Muscle of leg (tissue), 3 donors: ENCODE measurements at regions not wholly inside any gene's neighbourhood (a gene's known extent, or its start where the extent isn't known, plus 50 kb on each side); places are given as distances from the start of the nearest gene placed in this dataset.

Source experiments
- DNase-seq: peaks from one replicate; pipeline ENCODE4 v3.0.0; 2013
- H3K27ac ChIP-seq: one replicate; pipeline ENCODE4 v1.5.1; 2013; ENCODE audit warnings: mild to moderate bottlenecking, low read length, control low read depth
- H3K27me3 ChIP-seq: one replicate; pipeline ENCODE4 v1.6.1; 2013; ENCODE audit warnings: low read length; ENCODE audit not compliant: control insufficient read depth, insufficient read depth
- H3K36me3 ChIP-seq: one replicate; pipeline ENCODE4 v1.6.1; 2013; ENCODE audit warnings: low read length; ENCODE audit not compliant: control insufficient read depth, insufficient read depth
- H3K4me1 ChIP-seq: one replicate; pipeline ENCODE4 v1.6.1; 2013; ENCODE audit warnings: low read length; ENCODE audit not compliant: control insufficient read depth, insufficient read depth
- H3K4me3 ChIP-seq: one replicate; pipeline ENCODE4 v1.5.1; 2013; ENCODE audit warnings: low read length, control low read depth
- H3K9me3 ChIP-seq: replicated peaks from 2 replicates; pipeline ENCODE4 v1.6.1; 2013; ENCODE audit warnings: low read depth, low read length; ENCODE audit not compliant: control insufficient read depth
- WGBS: methylation state at CpG from one replicate; pipeline ENCODE4 v1.1.5; 2013; ENCODE audit warnings: missing lambda C conversion rate; ENCODE audit not compliant: insufficient coverage; 5-methylcytosine and 5-hydroxymethylcytosine counted together

DNA sequence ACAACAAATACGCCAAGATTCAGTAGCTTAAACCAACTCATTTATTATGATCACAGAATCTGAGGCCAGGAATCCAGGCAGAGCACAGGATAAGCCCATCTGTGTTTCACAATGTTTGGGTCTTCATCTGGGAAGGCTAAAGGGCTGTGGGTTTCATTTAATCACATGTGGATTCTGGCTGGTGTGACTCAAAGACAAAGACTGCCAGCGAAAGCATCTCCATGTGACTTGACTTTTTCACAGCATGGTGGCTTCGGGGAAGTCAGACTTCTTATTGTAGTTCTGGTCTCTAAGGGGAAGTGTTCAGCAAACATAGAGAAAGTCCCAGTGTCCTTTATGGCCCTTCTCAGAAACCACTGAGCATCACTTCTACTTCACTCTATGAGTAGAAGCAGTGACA lies 1014.4 kb upstream of the GOT2 start:
- no peak overlapping the region for H3K4me3 ChIP-seq
- H3K36me3 ChIP-seq, result no peaks in the 10 kb centered on the region
- H3K27ac ChIP-seq, result no peak overlapping the region
- H3K27me3 ChIP-seq, result no peaks in the 10 kb centered on the region
- H3K4me1 ChIP-seq, result no peaks in the 10 kb centered on the region
- no CpG with 5 or more reads among the region's 3 CpGs for whole genome bisulfite sequencing
- DNase-seq, result no peak
- no peaks in the 10 kb centered on the region for H3K9me3 ChIP-seq

DNA sequence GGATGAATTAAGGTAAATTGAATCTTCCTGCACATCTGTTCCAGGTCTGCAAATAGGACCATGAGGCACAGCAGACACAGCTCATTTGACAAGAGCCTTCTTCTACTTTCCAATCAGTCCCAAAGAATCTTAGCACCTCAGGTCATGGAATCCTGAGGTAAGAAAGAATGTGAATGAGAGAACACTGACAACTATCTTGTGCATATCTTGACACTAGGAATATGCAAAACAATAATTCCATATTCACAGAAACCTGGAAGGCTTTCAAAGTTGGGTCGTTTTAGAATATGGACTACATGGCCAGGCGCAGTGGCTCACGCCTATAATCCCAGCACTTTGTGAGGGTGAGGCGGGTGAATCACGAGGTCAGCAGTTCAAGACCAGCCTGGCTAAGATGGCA lies 1009.4 kb upstream of the GOT2 start:
- DNase-seq, result no peak
- H3K27me3 ChIP-seq, result no peaks in the 10 kb centered on the region
- no peak overlapping the region for H3K4me3 ChIP-seq
- no peak overlapping the region for H3K27ac ChIP-seq
- H3K4me1 ChIP-seq, result no peaks in the 10 kb centered on the region
- H3K9me3 ChIP-seq, result no peaks in the 10 kb centered on the region
- H3K36me3 ChIP-seq, result no peaks in the 10 kb centered on the region
- 100% methylated on average over 1 of the region's 5 CpGs for WGBS

- no peak for DNase-seq
- H3K27ac ChIP-seq, result no peak overlapping the region
- no peak overlapping the region for H3K4me3 ChIP-seq
- H3K27me3 ChIP-seq, result no peaks in the 10 kb centered on the region
- no peaks in the 10 kb centered on the region for H3K9me3 ChIP-seq
- no peaks in the 10 kb centered on the region for H3K4me1 ChIP-seq
- no peaks in the 10 kb centered on the region for H3K36me3 ChIP-seq
Observed at GRCh38 chr16:59740858-59741257, 1006.7 kb upstream of the GOT2 start.

DNA sequence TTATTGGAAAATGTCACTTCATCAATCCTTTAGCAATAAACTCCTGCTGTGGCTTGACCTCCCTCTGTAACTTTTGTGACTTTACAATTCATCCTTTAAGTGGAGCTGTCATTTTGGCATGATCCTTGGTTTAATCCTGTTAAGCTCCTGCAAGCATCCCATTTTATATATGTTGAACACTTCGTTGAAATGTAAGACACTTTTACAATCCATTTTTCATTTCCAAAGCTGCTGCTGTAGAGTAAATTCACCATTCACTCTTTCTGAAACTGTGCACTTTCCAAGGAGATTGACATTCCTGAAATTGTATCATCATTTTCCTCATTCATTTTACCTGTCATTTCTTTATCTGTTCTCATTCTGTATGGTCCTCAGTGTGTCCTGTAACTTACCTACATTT lies 1003.2 kb upstream of the GOT2 start:
- no CpG with 5 or more reads among the region's 1 CpG for WGBS
- H3K4me1 ChIP-seq, result no peaks in the 10 kb centered on the region
- no peaks in the 10 kb centered on the region for H3K27me3 ChIP-seq
- H3K9me3 ChIP-seq, result no peaks in the 10 kb centered on the region
- H3K27ac ChIP-seq, result no peak overlapping the region
- no peaks in the 10 kb centered on the region for H3K36me3 ChIP-seq
- H3K4me3 ChIP-seq, result no peak overlapping the region
- no peak for DNase-seq

DNA sequence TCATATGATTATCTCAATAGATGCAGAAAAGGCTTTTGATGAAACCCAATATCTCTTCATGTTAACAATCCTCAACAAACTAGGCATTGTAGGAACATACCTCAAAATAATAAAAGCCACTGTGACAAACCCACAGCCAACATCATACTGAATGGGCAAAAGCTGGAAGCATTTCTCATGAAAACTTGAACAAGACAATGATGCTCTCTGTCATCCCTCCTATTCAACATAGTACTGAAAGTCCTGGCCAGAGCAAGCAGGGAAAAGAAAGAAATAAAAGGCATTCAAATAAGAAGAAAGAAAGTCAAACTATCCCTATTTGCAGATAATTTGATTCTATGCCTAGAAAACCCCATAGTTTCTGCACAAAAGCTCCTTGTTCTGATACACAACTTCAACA lies 999.2 kb upstream of the GOT2 start:
- no peak overlapping the region for H3K27ac ChIP-seq
- H3K36me3 ChIP-seq, result no peaks in the 10 kb centered on the region
- no peaks in the 10 kb centered on the region for H3K9me3 ChIP-seq
- no peaks in the 10 kb centered on the region for H3K4me1 ChIP-seq
- no peak for DNase-seq
- no peaks in the 10 kb centered on the region for H3K27me3 ChIP-seq
- H3K4me3 ChIP-seq, result no peak overlapping the region

- Histone ChIP-seq H3K4me1 (no peaks in the 10 kb centered on the region), H3K27ac (no peak overlapping the region), H3K36me3 (no peaks in the 10 kb centered on the region), H3K9me3 (no peaks in the 10 kb centered on the region), H3K27me3 (no peaks in the 10 kb centered on the region), H3K4me3 (no peak overlapping the region)
- WGBS, result 92% methylated on average over 3 of the region's 3 CpGs
- no peak for DNase-seq
Observed at GRCh38 chr16:59729613-59730012, 995.5 kb upstream of the GOT2 start.

- Histone ChIP-seq H3K27me3 (no peaks in the 10 kb centered on the region), H3K27ac (no peak overlapping the region), H3K9me3 (no peaks in the 10 kb centered on the region), H3K36me3 (no peaks in the 10 kb centered on the region), H3K4me3 (no peak overlapping the region), H3K4me1 (no peaks in the 10 kb centered on the region)
- no CpG with 5 or more reads among the region's 2 CpGs for WGBS
- peak; percentile 2 for DNase-seq
Observed at GRCh38 chr16:59719121-59719520, 985.0 kb upstream of the GOT2 start.

- Histone ChIP-seq H3K4me3 (no peak overlapping the region), H3K36me3 (no peaks in the 10 kb centered on the region), H3K27ac (no peak overlapping the region), H3K4me1 (no peaks in the 10 kb centered on the region), H3K9me3 (no peaks in the 10 kb centered on the region), H3K27me3 (no peaks in the 10 kb centered on the region)
- no peak for DNase-seq
- WGBS, result no CpG with 5 or more reads among the region's 8 CpGs
Observed at GRCh38 chr16:59707436-59708226, 973.5 kb upstream of the GOT2 start.

DNA sequence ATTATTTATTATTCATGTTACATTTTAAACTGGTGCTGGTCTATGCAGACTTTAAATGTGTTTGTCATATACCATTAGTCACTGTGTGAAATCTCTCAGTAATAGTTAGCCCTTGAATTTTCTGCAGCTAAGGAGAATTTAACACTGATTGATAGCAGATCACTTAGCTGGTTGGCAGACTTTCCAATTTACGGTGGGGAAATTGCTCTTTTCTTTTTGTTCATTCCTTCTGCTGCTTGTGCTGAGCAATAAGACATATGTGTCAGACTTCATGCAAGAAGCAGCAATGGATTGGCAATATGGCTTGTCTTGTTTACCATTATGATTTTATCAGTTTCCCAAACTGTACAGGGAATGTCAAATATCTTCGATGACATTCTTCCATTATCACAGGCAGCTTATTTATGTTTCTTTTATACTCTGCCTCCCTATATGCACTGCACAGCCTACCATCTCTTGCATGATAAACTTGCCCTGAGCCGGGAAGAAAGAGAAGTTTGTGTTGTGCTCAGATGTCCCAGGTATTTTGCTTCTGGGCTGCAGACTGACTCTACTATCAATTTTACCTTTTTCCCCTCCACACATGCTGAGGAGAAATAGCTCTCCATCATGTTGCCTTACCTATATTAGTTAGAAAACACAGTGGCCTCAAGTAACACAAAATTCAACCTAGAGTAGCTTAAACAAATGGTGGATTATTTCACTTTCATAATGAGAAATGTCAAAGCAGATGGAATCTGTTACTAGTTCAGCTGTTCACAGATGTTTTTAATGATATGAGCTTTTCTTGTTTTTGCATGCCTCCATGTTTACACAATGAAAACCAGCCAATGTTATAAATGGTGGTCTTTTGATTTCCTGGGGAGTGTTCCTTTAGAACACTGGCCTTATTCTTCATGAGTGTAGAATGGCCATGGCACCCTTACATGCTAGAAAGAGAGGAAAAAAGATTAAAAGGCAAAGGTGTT lies 968.1 kb upstream of the GOT2 start:
- no peaks in the 10 kb centered on the region for H3K4me1 ChIP-seq
- no peaks in the 10 kb centered on the region for H3K36me3 ChIP-seq
- no peak overlapping the region for H3K27ac ChIP-seq
- H3K9me3 ChIP-seq, result no peaks in the 10 kb centered on the region
- no CpG with 5 or more reads among the region's 3 CpGs for WGBS
- no peak for DNase-seq
- H3K27me3 ChIP-seq, result no peaks in the 10 kb centered on the region
- no peak overlapping the region for H3K4me3 ChIP-seq

- DNase-seq, result no peak
- H3K27me3 ChIP-seq, result no peaks in the 10 kb centered on the region
- no peaks in the 10 kb centered on the region for H3K36me3 ChIP-seq
- no peak overlapping the region for H3K4me3 ChIP-seq
- H3K27ac ChIP-seq, result no peak overlapping the region
- no peaks in the 10 kb centered on the region for H3K9me3 ChIP-seq
- no CpG with 5 or more reads among the region's 1 CpG for WGBS
- no peaks in the 10 kb centered on the region for H3K4me1 ChIP-seq
Observed at GRCh38 chr16:59699786-59700185, 965.7 kb upstream of the GOT2 start.
